Muscle layer of colon (tissue), 2 donors: ENCODE measurements at regions not wholly inside any gene's neighbourhood (a gene's known extent, or its start where the extent isn't known, plus 50 kb on each side); places are given as distances from the start of the nearest gene placed in this dataset.

Experiments used
- H3K27ac ChIP-seq: one replicate; pipeline ENCODE4 v1.7.0; 2013; ENCODE audit warnings: low read depth, mild to moderate bottlenecking, low read length, moderate library complexity
- H3K27me3 ChIP-seq, 2 donors: one replicate each; pipeline ENCODE4 v1.7.0; 2013; ENCODE audit warnings: low read length in 2 of 2, mild to moderate bottlenecking in 2 of 2; ENCODE audit not compliant: insufficient read depth in 2 of 2, control insufficient read depth in 1 of 2
- H3K36me3 ChIP-seq: one replicate; pipeline ENCODE4 v1.7.0; 2013; ENCODE audit warnings: mild to moderate bottlenecking, low read length; ENCODE audit not compliant: insufficient read depth
- H3K4me1 ChIP-seq: one replicate; pipeline ENCODE4 v1.7.0; 2013; ENCODE audit warnings: mild to moderate bottlenecking, low read length; ENCODE audit not compliant: insufficient read depth
- H3K4me3 ChIP-seq, 2 donors: one replicate each; pipeline ENCODE4 v1.7.0; 2013; ENCODE audit warnings: low read length in 2 of 2, low read depth in 1 of 2, mild to moderate bottlenecking in 1 of 2, moderate library complexity in 1 of 2
- H3K9ac ChIP-seq: one replicate; pipeline ENCODE4 v1.7.0; 2013; ENCODE audit warnings: low read length
- H3K9me3 ChIP-seq: one replicate; pipeline ENCODE4 v1.7.0; 2013; ENCODE audit warnings: mild to moderate bottlenecking, low read length
- donor health status: abdominal sarcoma.
- donor health status: Adenocarcinoma of cecum.

GRCh38 chr9:120110520-120110919 is 469.4 kb downstream of the CDK5RAP2 start:
- no peaks in the 10 kb centered on the region for H3K27me3 ChIP-seq
- no peak overlapping the region for H3K4me3 ChIP-seq
- no peaks in the 10 kb centered on the region for H3K4me1 ChIP-seq
- H3K9me3 ChIP-seq, result no peaks in the 10 kb centered on the region
- H3K9ac ChIP-seq, result no peak overlapping the region
- H3K27ac ChIP-seq, result no peak overlapping the region
- no peaks in the 10 kb centered on the region for H3K36me3 ChIP-seq

DNA sequence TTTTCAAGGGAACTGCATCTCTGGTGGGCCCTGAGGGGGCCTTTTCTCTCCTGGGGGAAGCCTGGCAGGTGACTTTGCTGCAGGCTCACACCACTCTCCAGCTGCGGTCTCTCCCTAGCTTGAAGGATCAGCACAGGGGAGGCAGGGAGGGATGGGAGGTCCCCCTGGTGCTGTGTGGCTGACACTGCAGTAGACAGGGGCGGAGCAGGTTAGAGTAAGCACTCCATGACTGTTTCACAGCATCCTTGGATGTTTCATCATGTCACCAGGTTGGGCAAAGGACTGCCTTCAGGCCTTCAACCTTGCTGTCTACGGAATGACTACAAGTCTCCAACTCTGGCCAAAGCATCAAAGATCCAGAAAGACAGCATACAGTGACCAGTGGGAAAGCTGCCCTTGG is 470.7 kb downstream of the CDK5RAP2 start:
- Histone ChIP-seq H3K4me1 (no peaks in the 10 kb centered on the region), H3K9me3 (no peaks in the 10 kb centered on the region), H3K27me3 (no peaks in the 10 kb centered on the region), H3K4me3 (no peak overlapping the region), H3K27ac (no peak overlapping the region), H3K9ac (no peak overlapping the region), H3K36me3 (no peaks in the 10 kb centered on the region)

- Histone ChIP-seq H3K9me3 (no peaks in the 10 kb centered on the region), H3K4me3 (no peak overlapping the region), H3K27ac (no peak overlapping the region), H3K27me3 (no peaks in the 10 kb centered on the region), H3K36me3 (no peaks in the 10 kb centered on the region), H3K4me1 (no peaks in the 10 kb centered on the region), H3K9ac (no peak overlapping the region)
Observed at GRCh38 chr9:120107138-120107537, 472.8 kb downstream of the CDK5RAP2 start.

DNA sequence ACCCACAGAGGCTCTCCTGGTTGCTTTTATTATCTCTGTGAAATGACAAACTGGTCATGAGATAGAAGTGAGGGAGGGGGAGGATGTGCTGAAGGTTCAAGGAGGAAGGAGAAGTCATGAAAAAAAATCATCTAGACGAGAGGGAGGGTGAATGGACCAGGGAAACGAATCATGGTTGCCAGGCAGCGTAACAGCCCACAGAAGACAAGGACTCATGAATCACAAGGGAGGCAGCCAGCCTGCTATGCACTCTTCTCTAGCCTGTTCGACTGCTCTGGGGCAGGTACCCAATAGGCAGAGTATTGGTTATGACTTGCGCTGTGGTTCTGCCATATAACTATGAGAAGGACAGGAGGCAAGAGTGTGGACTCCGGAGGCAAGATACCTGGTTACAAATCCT is 475.2 kb downstream of the CDK5RAP2 start:
- H3K4me3 ChIP-seq, result no peak overlapping the region
- H3K27ac ChIP-seq, result no peak overlapping the region
- no peaks in the 10 kb centered on the region for H3K36me3 ChIP-seq
- no peaks in the 10 kb centered on the region for H3K27me3 ChIP-seq
- H3K9me3 ChIP-seq, result no peaks in the 10 kb centered on the region
- no peaks in the 10 kb centered on the region for H3K4me1 ChIP-seq
- H3K9ac ChIP-seq, result no peak overlapping the region

- Histone ChIP-seq H3K9me3 (no peaks in the 10 kb centered on the region), H3K27ac (no peak overlapping the region), H3K4me3 (no peak overlapping the region), H3K4me1 (no peaks in the 10 kb centered on the region), H3K9ac (no peak overlapping the region), H3K36me3 (no peaks in the 10 kb centered on the region), H3K27me3 (no peaks in the 10 kb centered on the region)
Observed at GRCh38 chr9:120100595-120100994, 479.4 kb downstream of the CDK5RAP2 start.

- Histone ChIP-seq H3K9ac (no peak overlapping the region), H3K4me3 (no peak overlapping the region), H3K9me3 (no peaks in the 10 kb centered on the region), H3K4me1 (no peaks in the 10 kb centered on the region), H3K27me3 (no peaks in the 10 kb centered on the region), H3K27ac (no peak overlapping the region), H3K36me3 (no peaks in the 10 kb centered on the region)
Observed at GRCh38 chr9:120099065-120099464, 480.9 kb downstream of the CDK5RAP2 start.

DNA sequence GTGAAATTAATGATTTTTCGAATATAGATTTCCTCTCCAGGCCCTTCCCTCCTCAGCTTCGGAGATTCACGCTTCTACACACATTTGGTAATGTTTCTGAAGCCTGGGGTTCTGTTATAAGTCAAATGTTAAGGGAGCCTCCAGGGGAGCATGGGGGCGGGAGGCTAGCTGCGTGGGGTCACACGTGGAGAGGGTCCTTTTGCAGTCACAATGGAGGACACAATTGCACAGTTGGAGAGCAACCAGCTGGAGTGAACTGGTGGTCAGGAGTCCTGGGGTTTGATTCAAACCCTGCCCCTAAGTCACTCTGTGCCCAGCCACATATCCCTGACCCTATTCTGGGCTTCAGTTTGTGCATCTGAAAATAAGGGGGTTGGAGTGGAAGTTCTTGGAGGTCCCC is 481.4 kb downstream of the CDK5RAP2 start:
- Histone ChIP-seq H3K27me3 (no peaks in the 10 kb centered on the region), H3K36me3 (no peaks in the 10 kb centered on the region), H3K9me3 (no peaks in the 10 kb centered on the region), H3K9ac (no peak overlapping the region), H3K4me1 (no peaks in the 10 kb centered on the region), H3K27ac (no peak overlapping the region), H3K4me3 (no peak overlapping the region)

- Histone ChIP-seq H3K9ac (no peak overlapping the region), H3K27ac (no peak overlapping the region), H3K9me3 (no peaks in the 10 kb centered on the region), H3K4me1 (no peaks in the 10 kb centered on the region), H3K4me3 (no peak overlapping the region), H3K27me3 (no peaks in the 10 kb centered on the region), H3K36me3 (no peaks in the 10 kb centered on the region)
Observed at GRCh38 chr9:120091206-120091605, 488.8 kb downstream of the CDK5RAP2 start.

- no peak overlapping the region for H3K4me3 ChIP-seq
- no peak overlapping the region for H3K27ac ChIP-seq
- no peak overlapping the region for H3K9ac ChIP-seq
- H3K36me3 ChIP-seq, result no peaks in the 10 kb centered on the region
- no peaks in the 10 kb centered on the region for H3K4me1 ChIP-seq
- H3K27me3 ChIP-seq, result no peaks in the 10 kb centered on the region
- no peaks in the 10 kb centered on the region for H3K9me3 ChIP-seq
Observed at GRCh38 chr9:120080849-120081248, 499.1 kb downstream of the CDK5RAP2 start.

DNA sequence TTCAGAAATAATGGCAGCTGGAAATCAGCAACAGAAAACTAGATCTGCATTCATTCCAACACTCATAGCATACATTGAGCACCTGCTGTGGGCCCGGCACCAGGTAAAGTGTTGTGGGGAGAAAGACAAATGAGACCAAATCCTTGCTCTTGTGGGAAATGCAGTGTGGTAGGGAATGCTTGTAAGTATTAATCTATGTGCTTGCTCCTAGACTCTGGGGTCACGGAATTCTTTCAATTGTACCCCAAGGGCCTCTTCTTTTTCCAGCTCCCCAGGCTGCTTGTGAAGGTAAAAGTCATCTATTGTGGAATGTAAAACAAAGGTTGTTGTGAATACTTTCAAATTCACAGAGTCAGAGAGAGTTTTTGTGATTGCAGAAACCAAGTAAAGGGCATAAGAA is 501.9 kb downstream of the CDK5RAP2 start:
- no peaks in the 10 kb centered on the region for H3K9me3 ChIP-seq
- H3K27ac ChIP-seq, result no peak overlapping the region
- H3K4me1 ChIP-seq, result no peaks in the 10 kb centered on the region
- H3K27me3 ChIP-seq, result no peaks in the 10 kb centered on the region
- no peak overlapping the region for H3K4me3 ChIP-seq
- no peaks in the 10 kb centered on the region for H3K36me3 ChIP-seq
- H3K9ac ChIP-seq, result no peak overlapping the region

GRCh38 chr9:120071760-120072159 is 508.2 kb downstream of the CDK5RAP2 start:
- Histone ChIP-seq H3K36me3 (no peaks in the 10 kb centered on the region), H3K9me3 (no peaks in the 10 kb centered on the region), H3K27ac (no peak overlapping the region), H3K27me3 (no peaks in the 10 kb centered on the region), H3K9ac (no peak overlapping the region), H3K4me1 (no peaks in the 10 kb centered on the region), H3K4me3 (no peak overlapping the region)

DNA sequence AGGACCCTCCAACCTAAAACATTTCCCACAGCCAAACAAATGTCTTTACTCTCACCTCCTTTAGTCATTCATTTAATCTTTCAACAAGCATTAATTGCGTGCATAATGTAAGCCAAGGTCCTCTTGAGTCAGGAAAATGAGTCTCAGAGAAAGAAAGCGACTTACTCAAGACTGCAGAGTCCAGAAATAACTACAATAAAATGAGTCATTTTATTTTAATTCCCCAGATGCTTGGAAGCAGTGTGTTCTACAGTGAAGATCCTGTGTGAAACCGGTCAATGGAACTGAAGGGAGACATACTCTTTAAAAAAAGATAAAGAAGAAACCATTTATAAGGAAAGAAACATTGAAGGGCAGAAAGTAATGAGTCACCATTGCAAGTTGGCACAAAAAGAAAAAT is 513.7 kb downstream of the CDK5RAP2 start:
- H3K36me3 ChIP-seq, result no peaks in the 10 kb centered on the region
- no peak overlapping the region for H3K9ac ChIP-seq
- no peak overlapping the region for H3K27ac ChIP-seq
- H3K27me3 ChIP-seq, result no peaks in the 10 kb centered on the region
- no peaks in the 10 kb centered on the region for H3K9me3 ChIP-seq
- no peaks in the 10 kb centered on the region for H3K4me1 ChIP-seq
- no peak overlapping the region for H3K4me3 ChIP-seq
